GM21390 (cell line): ENCODE measurements at regions not wholly inside any gene's neighbourhood (a gene's known extent, or its start where the extent isn't known, plus 50 kb on each side); places are given as distances from the start of the nearest gene placed in this dataset.
"Not testable (repeated sequence)": the region's sequence is repeated elsewhere in the genome, so short reads cannot be mapped to it uniquely, and the experiment has no call there.

ENCODE experiments used
- ATAC-seq: cut with Tn5 transposase; IDR thresholded peaks from one replicate; pipeline ENCODE4 v1.9.1; 2021; ENCODE audit not compliant: unreplicated experiment

GRCh38 chr4:127449449-127449848 lies 183.3 kb upstream of the INTU start:
- ATAC-seq = no peak

DNA sequence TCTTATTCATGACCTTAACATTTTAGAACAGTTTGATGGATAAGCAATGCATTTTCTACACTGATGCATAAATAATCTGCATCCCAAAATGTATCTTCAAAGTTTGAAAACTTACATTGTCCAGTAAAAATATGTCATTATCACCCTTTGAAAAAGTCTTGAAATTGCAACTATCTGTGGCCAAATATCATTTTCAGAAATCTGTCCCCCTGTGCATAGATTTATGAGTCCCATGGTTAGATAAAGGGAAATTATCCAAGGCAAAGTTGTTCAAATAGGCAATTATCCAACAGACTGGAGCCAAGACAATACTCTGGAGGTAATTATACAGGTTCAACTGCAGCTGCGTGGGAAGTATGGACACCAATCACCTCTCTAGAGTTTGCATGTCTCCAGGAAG lies 182.5 kb upstream of the INTU start:
- no peak for ATAC-seq

DNA sequence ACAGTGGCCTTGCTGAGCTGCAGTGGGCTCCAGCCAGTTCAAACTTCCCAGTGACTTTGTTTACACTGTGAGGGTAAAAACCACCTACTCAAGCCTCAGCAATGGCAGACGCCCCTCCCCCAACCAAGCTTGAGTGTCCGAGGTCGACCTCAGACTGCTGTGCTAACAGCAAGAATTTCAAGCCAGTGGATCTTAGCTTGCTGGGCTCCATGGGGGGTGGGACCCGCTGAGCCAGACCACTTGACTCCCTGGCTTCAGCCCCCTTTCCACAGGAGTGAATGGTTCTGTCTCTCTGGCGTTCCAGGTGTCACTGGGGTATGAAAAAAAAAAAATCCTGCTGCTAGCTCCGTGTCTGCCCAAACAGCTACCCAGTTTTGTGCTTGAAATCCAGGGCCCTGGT lies 168.9 kb upstream of the INTU start:
- no peak for ATAC-seq

- no peak for ATAC-seq
These were observed 163.2 kb upstream of the INTU start for GRCh38 chr4:127469542-127469941.

DNA sequence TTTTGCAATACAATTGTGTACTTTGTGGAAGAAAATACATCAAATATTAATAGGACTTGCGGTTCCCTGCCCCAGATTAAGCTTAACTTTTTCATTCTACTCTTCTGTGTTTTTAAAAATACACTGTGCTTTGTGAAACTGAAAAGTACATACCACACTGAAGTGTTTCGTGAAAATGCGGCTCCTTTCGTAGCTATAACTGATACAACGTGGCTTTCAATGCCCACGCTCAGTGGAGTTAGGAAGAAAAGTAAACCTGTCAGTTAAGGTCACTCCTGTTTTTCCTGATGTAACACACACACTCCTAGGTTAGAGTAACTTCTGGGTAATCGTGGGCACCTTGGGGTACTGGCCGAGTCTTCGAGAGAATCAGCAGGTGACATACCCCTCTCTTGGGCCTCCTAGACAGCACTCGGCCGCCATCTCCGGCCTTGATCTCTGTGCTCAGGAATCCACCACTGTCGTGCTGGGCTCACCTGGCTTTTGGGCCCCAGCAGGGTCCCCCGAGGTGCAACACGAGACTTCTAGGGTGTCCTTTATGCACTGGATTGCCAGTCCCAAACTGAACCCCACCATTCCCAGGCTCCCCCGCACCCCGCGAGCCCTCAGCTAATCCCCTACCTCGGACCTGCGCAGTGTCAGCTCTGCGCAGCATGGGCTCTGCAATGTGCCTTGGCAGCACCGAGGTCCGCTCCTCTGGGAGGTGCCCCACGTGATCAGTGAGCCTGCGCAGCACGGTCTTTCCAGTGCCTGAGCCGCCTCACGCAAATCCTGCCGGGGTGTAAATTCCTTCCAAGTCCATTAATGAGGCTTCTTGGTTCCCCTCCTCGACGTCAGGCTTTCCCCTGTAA lies 162.6 kb upstream of the INTU start:
- no peak for ATAC-seq

GRCh38 chr4:127478271-127478670 lies 154.5 kb upstream of the INTU start:
- not testable (repeated sequence) for ATAC-seq

DNA sequence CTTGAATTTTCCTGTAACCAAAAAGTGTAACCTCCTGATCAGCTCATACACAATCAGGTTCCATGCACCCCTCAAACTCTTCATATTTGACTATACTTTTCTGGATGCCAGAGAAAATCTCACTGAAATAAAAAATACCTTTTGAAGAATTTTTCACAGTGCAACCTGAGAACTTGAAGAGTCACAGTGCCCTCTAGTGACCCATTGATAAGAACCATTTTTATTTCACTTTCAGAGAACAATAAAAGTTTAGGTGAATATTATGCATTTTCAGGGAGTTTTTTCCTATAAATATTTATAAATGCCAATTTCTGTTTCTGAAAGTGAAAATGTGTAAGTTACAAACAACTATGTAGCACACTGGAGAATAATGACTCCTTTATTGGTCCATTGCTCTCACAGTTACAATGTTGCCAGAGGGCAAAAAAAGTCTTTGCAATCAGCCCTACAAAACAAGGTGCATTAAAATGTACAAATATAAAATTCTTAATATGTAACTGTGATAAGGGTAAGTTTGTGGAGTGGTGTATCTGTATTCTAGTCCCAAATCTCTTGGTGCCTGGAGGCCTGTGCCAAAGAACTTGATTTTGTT lies 153.6 kb upstream of the INTU start:
- no peak for ATAC-seq

GRCh38 chr4:127482049-127482448 lies 150.7 kb upstream of the INTU start:
- ATAC-seq = no peak

GRCh38 chr4:127484117-127484516 lies 148.6 kb upstream of the INTU start:
- no peak for ATAC-seq

- ATAC-seq = no peak
These were observed 146.5 kb upstream of the INTU start for GRCh38 chr4:127486248-127486647.

- no peak for ATAC-seq
These were observed 141.2 kb upstream of the INTU start for GRCh38 chr4:127491571-127491970.

DNA sequence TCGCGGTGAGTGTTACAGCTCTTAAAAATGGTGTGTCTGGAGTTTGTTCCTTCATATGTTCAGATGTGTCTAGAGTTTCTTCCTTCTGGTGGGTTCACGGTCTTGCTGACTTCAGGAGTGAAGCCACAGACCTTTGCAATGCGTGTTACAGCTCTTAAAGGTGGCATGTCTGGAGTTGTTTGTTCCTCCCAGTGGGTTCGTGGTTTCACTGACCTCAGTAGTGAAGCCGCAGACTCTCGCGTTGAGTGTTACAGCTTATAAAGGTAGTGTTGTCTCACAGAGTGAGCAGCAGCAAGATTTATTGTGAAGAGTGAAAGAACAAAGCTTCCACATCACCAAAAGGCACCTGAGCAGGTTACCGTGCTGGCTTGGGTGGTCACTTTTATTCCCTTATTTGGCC lies 135.9 kb upstream of the INTU start:
- ATAC-seq = not testable (repeated sequence)

GRCh38 chr4:127498366-127498765 lies 134.4 kb upstream of the INTU start:
- no peak for ATAC-seq

DNA sequence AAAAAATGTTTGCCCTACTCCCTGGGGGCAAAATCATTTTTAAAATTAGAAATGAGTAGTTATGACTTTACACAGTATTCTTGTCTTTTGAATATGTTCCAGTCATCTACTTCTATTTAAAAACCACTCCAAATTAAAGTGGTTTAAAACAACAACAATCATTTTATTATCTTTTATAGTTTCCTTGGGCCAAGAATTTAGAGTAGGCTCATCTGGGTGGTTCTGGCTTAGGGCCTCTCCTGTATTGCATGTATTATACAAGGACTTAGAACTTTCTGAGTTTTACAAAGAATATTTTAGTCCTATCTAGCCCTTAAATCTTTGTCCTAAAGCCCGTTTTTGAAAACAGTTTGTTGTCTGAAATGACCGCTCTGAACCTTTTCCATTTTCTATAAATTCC lies 132.5 kb upstream of the INTU start:
- ATAC-seq = no peak

GRCh38 chr4:127501103-127501502 lies 131.7 kb upstream of the INTU start:
- ATAC-seq = no peak

GRCh38 chr4:127503111-127503510 lies 129.6 kb upstream of the INTU start:
- no peak for ATAC-seq

DNA sequence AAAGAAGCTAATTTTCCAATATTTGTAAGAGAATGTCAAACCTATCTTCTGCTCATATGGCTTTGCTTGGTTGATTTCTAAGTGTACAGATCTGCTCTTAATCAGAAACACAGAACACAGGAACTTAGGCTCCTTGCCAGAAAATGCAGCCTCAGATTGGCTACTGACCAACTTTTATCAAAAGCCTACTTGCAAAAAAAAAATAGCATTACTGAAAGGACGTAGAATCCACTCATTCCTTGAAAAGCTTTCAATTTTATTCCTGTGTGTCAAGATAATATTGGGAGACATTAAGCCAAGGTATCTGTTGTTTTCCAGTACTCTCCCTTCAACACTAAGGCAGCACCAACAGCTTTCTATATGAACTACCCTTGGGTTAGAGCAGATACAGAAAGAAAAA lies 127.6 kb upstream of the INTU start:
- ATAC-seq = no peak

DNA sequence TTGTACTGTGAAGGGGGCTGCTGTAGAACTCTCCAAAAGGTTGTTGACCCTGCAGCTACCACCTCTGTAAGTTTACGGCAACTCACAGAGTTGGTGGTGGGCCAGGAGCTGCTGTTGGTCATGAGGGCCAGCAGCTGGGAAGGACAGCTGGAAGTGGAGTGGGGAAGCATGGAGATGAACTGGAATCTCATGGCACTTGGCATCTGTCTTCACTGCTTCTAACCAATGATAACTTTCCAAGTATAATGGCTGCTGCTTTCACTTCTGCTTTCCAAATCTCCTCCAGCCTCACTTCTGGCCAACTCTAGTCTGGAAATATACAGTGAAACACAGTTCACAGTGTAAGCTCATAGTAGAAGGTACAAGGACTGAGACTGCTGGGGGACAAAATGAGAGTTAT lies 126.5 kb upstream of the INTU start:
- no peak for ATAC-seq

DNA sequence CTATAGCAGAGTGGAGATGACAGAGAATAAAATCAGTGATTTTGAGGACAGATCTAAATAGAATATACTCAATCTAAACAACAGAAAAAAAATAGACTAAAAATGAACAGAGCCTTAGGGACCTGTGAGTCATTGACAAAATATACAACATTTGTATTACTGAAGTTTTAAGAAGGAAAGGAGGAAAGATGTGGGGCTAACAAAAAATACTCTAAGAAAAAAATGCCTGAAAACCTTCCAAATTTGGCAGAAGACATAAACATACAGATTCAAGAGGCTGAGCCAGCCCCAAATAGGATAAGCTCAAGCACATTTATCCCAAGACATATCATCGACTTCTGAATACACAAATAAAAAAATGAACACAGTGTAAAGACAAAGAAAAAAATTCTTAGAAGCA lies 123.6 kb upstream of the INTU start:
- no peak for ATAC-seq

GRCh38 chr4:127512672-127513071 lies 120.1 kb upstream of the INTU start:
- not testable (repeated sequence) for ATAC-seq

- not testable (repeated sequence) for ATAC-seq
These were observed 117.5 kb upstream of the INTU start for GRCh38 chr4:127515259-127515658.

GRCh38 chr4:127518046-127518445 lies 114.7 kb upstream of the INTU start:
- no peak for ATAC-seq

DNA sequence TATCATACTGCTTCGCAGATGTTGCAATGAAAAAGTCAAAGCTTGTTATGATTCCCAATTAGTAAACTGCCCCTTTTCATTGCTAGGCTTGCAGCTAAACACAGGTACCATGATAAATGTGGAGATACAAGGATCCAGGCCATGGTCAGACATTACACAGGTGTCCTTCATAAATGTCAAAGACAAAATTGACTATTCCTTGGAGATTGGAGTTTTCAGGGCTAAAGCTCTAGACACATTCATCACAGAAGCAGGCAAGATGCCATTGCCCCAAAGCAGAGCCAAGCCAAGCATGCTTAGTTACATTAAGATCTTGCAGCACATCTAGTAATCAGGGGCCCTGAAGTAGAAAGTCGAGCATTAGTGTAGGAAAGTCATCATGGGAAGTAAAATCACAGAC lies 111.3 kb upstream of the INTU start:
- ATAC-seq = no peak
